Testis (tissue), 2 donors: ENCODE measurements at regions not wholly inside any gene's neighbourhood (a gene's known extent, or its start where the extent isn't known, plus 50 kb on each side); places are given as distances from the start of the nearest gene placed in this dataset.

Source experiments
- DNase-seq: peaks from one replicate; pipeline ENCODE4 v3.0.0-alpha.2; 2019
- H3K27ac ChIP-seq, 2 donors: fragments of 200-600 bp; sonication (generic); one replicate each; pipeline ENCODE4 v1.5.1; 2019
- H3K27me3 ChIP-seq: fragments of 200-600 bp; sonication (generic); one replicate; pipeline ENCODE4 v1.5.1; 2019
- H3K36me3 ChIP-seq: fragments of 200-600 bp; sonication (generic); one replicate; pipeline ENCODE4 v1.5.1; 2017; ENCODE audit warnings: low read depth; ENCODE audit errors: missing control alignments
- H3K4me1 ChIP-seq: fragments of 200-600 bp; sonication (generic); one replicate; pipeline ENCODE4 v1.5.1; 2019
- H3K4me3 ChIP-seq, 2 donors: fragments of 200-600 bp; sonication (generic); one replicate each; pipeline ENCODE4 v1.5.1; 2017 to 2019
- H3K9me3 ChIP-seq: fragments of 200-600 bp; sonication (generic); one replicate; pipeline ENCODE4 v1.5.1; 2017
- POLR2A ChIP-seq: fragments of 450-650 bp; IDR thresholded peaks from one replicate; pipeline ENCODE4 v1.6.1; 2017; ENCODE audit warnings: antibody characterized with exemption, mild to moderate bottlenecking, moderate library complexity
- WGBS, 2 donors: methylation state at CpG; one replicate each; pipeline ENCODE4 v1.1.5; 2018; 5-methylcytosine and 5-hydroxymethylcytosine counted together
- intact Hi-C: fragments of 100-400 bp; cut with DNase I; formaldehyde crosslinking; loops from one replicate; pipeline ENCODE4 v1.15.1; 2023; ENCODE audit warnings: low total_unique reads
- TF ChIP-seq, protein P1 (sequence below), 3 experiments: fragments of 450-650 bp in 2 of 3; fragments of 200-600 bp in 1 of 3; sonication (generic) in 1 of 3; IDR thresholded peaks; one replicate each; pipeline ENCODE4 v1.5.1; 2016 to 2019; ENCODE audit warnings: antibody characterized with exemption in 3 of 3, mild to moderate bottlenecking in 2 of 3, moderate library complexity in 1 of 3

- WGBS, 2 donors, result 87 to 90% methylated on average over 7 of the region's 7 CpGs
- no peaks in the 10 kb centered on the region for H3K27me3 ChIP-seq
- TF ChIP-seq POLR2A, result no peak
- TF ChIP-seq, protein P1, sequence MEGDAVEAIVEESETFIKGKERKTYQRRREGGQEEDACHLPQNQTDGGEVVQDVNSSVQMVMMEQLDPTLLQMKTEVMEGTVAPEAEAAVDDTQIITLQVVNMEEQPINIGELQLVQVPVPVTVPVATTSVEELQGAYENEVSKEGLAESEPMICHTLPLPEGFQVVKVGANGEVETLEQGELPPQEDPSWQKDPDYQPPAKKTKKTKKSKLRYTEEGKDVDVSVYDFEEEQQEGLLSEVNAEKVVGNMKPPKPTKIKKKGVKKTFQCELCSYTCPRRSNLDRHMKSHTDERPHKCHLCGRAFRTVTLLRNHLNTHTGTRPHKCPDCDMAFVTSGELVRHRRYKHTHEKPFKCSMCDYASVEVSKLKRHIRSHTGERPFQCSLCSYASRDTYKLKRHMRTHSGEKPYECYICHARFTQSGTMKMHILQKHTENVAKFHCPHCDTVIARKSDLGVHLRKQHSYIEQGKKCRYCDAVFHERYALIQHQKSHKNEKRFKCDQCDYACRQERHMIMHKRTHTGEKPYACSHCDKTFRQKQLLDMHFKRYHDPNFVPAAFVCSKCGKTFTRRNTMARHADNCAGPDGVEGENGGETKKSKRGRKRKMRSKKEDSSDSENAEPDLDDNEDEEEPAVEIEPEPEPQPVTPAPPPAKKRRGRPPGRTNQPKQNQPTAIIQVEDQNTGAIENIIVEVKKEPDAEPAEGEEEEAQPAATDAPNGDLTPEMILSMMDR (IDR thresholded peaks at IDR 0.05), result no peak
- intact Hi-C loops, result no loop called here
- no peaks in the 10 kb centered on the region for H3K9me3 ChIP-seq
- no peak for DNase-seq
- no peak overlapping the region for H3K4me3 ChIP-seq
- peaks cover 3% of the 10 kb centered on the region for H3K4me1 ChIP-seq
- H3K36me3 ChIP-seq, result no peaks in the 10 kb centered on the region
- no peak overlapping the region for H3K27ac ChIP-seq
Measured at GRCh38 chr2:62291517-62292137, 95.7 kb downstream of the B3GNT2 start.

DNA sequence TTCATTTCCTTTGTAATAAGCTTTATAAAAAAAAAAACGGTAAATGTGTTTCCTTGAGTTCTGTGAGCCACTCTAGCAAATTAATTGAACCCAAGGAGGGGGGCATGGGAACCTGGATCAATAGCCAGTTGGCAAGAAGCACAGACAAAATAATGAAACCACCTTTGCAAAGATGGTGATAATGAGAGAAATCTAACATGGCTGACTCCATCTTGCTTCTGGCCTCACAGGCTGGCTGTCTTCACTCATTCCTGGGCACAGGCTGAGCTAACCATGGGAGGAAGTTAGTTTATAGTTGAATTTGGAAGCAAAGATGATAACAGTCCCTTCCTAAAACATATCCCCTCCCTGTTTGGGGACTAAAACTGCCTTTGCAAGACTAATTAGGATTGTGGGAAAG, 95.1 kb downstream of the B3GNT2 start:
- H3K4me3 ChIP-seq, result no peak overlapping the region
- 83 to 96% methylated on average over 1 of the region's 1 CpG for WGBS, 2 donors
- no peak for TF ChIP-seq POLR2A
- TF ChIP-seq, protein P1 (IDR thresholded peaks at IDR 0.05), result no peak
- peaks cover 3% of the 10 kb centered on the region for H3K4me1 ChIP-seq
- no peak overlapping the region for H3K27ac ChIP-seq
- no peaks in the 10 kb centered on the region for H3K27me3 ChIP-seq
- DNase-seq, result no peak
- H3K9me3 ChIP-seq, result no peaks in the 10 kb centered on the region
- no peaks in the 10 kb centered on the region for H3K36me3 ChIP-seq
- intact Hi-C loops, result no loop called here

GRCh38 chr2:62287899-62288880, 92.3 kb downstream of the B3GNT2 start:
- H3K27ac ChIP-seq, result no peak overlapping the region
- no peak overlapping the region for H3K4me3 ChIP-seq
- H3K4me1 ChIP-seq, result no peaks in the 10 kb centered on the region
- WGBS, 2 donors, result 77 to 79% methylated on average over 8 of the region's 8 CpGs
- H3K36me3 ChIP-seq, result no peaks in the 10 kb centered on the region
- intact Hi-C loops, result no loop called here
- no peaks in the 10 kb centered on the region for H3K27me3 ChIP-seq
- DNase-seq, result peak; percentile 49
- TF ChIP-seq, protein P1 (IDR thresholded peaks at IDR 0.05), result no peak
- TF ChIP-seq POLR2A, result no peak
- H3K9me3 ChIP-seq, result no peaks in the 10 kb centered on the region

GRCh38 chr2:62287282-62287681, 91.4 kb downstream of the B3GNT2 start:
- H3K27me3 ChIP-seq, result no peaks in the 10 kb centered on the region
- DNase-seq, result no peak
- no peak overlapping the region for H3K4me3 ChIP-seq
- no peaks in the 10 kb centered on the region for H3K36me3 ChIP-seq
- H3K4me1 ChIP-seq, result no peaks in the 10 kb centered on the region
- TF ChIP-seq, protein P1 (IDR thresholded peaks at IDR 0.05), result no peak
- TF ChIP-seq POLR2A, result no peak
- H3K27ac ChIP-seq, result no peak overlapping the region
- H3K9me3 ChIP-seq, result no peaks in the 10 kb centered on the region
- 82 to 84% methylated on average over 5 of the region's 5 CpGs for WGBS, 2 donors
- intact Hi-C loops, result no loop called here
